Ascending aorta (tissue), 2 donors: ENCODE measurements at regions not wholly inside any gene's neighbourhood (a gene's known extent, or its start where the extent isn't known, plus 50 kb on each side); places are given as distances from the start of the nearest gene placed in this dataset.

Experiments
- DNase-seq, 2 donors: peaks; one replicate each; pipeline ENCODE4 v3.0.0-alpha.2; 2019; ENCODE audit warnings: low spot score in 2 of 2
- H3K27ac ChIP-seq, 2 donors: fragments of 200-600 bp; sonication (generic); one replicate each; pipeline ENCODE4 v1.5.1; 2016 to 2017; ENCODE audit warnings: mild to moderate bottlenecking in 1 of 2
- H3K27me3 ChIP-seq: fragments of 200-600 bp; sonication (generic); one replicate; pipeline ENCODE4 v1.5.1; 2017
- H3K36me3 ChIP-seq, 2 donors: fragments of 200-600 bp; sonication (generic); one replicate each; pipeline ENCODE4 v1.5.1; 2016
- H3K4me1 ChIP-seq, 2 donors: fragments of 200-600 bp; sonication (generic); one replicate each; pipeline ENCODE4 v1.5.1; 2016 to 2017; ENCODE audit warnings: mild to moderate bottlenecking in 1 of 2
- H3K4me3 ChIP-seq, 2 donors: fragments of 200-600 bp; sonication (generic); one replicate each; pipeline ENCODE4 v1.5.1; 2016 to 2017; ENCODE audit warnings: mild to moderate bottlenecking in 1 of 2
- H3K9me3 ChIP-seq, 2 donors: fragments of 200-600 bp; sonication (generic); one replicate each; pipeline ENCODE4 v1.5.1; 2016
- CTCF ChIP-seq, 3 experiments: fragments of 200-600 bp in 2 of 3; fragments of 450-650 bp in 1 of 3; sonication (generic) in 2 of 3; IDR thresholded peaks; one replicate each; pipeline ENCODE4 v1.5.1; 2016 to 2019; ENCODE audit warnings: antibody characterized with exemption in 3 of 3, mild to moderate bottlenecking in 1 of 3, moderate library complexity in 1 of 3
- intact Hi-C: fragments of 100-400 bp; cut with DNase I; formaldehyde crosslinking; loops from one replicate; pipeline ENCODE4 v1.15.1; 2023

DNA sequence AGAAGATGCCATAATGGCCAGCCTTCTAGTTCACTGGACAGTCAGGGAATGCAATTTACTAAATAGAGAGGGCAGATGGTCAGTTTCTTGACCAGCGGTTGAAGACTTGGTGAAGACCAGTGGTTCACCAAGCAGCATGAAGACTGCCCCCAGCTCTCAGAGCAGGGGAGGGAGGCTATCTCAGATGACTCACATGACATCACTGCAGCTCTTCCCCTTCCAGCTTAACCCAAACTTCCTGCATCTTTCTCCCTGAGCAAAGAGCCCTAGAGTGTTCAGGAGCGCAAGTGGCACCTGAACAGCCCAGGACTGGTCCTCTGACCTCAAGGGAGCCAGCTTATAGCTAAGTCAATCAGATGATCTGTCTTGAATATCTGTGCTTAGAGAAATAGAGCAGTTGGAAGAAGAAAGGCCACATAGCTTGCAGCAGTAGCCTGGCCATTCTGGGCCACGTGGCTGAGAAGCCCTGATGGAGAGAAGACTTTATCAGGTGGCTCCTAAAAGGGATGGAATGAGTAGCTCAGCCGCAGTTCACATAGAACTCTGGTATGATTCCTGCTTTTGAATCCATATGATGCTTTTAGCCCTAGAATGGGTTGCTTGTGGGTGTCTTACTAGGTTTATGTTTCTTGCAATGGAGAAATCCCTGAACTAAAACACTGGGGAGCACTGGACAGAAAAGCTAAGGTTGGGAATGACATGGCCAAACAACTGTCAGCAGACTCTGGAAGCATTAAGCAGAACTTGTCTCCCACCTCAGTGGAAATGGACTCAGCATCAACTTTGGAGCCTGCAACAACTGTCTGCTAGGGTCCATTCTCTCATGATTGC, 392.1 kb upstream of the CCL2 start:
- no peak for TF ChIP-seq CTCF (IDR thresholded peaks at IDR 0.05)
- intact Hi-C loops = no loop called here
- Histone ChIP-seq H3K9me3 (no peaks in the 10 kb centered on the region), H3K36me3 (no peaks in the 10 kb centered on the region), H3K27ac (no peak overlapping the region), H3K27me3 (no peaks in the 10 kb centered on the region), H3K4me3 (no peak overlapping the region), H3K4me1 (no peaks in the 10 kb centered on the region)
- DNase-seq = no peak

GRCh38 chr17:33864758-33865229, 390.3 kb upstream of the CCL2 start:
- Histone ChIP-seq H3K27me3 (no peaks in the 10 kb centered on the region), H3K36me3 (no peaks in the 10 kb centered on the region), H3K9me3 (no peaks in the 10 kb centered on the region), H3K4me3 (no peak overlapping the region), H3K4me1 (no peaks in the 10 kb centered on the region), H3K27ac (no peak overlapping the region)
- intact Hi-C loops = no loop called here
- DNase-seq = no peak
- no peak for TF ChIP-seq CTCF (IDR thresholded peaks at IDR 0.05)

DNA sequence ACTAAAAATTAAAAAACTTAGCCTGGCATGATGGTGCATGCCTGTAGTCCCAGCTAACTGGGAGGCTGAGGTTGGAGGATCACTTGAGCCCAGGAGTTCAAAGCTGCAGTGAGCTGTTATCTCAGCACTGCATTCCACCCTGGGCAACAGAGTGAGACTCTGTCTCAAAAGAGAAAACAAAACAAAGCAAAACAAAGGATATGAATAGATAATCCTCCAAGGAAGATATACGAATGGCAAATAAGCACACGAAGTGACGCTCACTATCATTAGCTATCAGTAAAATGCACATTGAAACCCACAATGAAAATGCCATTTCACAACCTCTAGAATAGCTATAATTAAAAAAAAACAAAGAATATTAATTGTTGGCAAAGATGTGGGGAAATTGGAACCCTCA, 386.2 kb upstream of the CCL2 start:
- intact Hi-C loops = no loop called here
- H3K4me3 ChIP-seq = no peak overlapping the region
- no peak for DNase-seq
- TF ChIP-seq CTCF (IDR thresholded peaks at IDR 0.05) = no peak
- H3K36me3 ChIP-seq = no peaks in the 10 kb centered on the region
- no peak overlapping the region for H3K27ac ChIP-seq
- H3K27me3 ChIP-seq = no peaks in the 10 kb centered on the region
- H3K4me1 ChIP-seq = no peaks in the 10 kb centered on the region
- H3K9me3 ChIP-seq = no peaks in the 10 kb centered on the region

- DNase-seq = no peak
- Histone ChIP-seq H3K27ac (no peak overlapping the region), H3K9me3 (no peaks in the 10 kb centered on the region), H3K27me3 (no peaks in the 10 kb centered on the region), H3K4me3 (no peak overlapping the region), H3K4me1 (no peaks in the 10 kb centered on the region), H3K36me3 (no peaks in the 10 kb centered on the region)
- intact Hi-C loops = no loop called here
- TF ChIP-seq CTCF (IDR thresholded peaks at IDR 0.05) = no peak
Measured at GRCh38 chr17:33870936-33871335, 384.1 kb upstream of the CCL2 start.

DNA sequence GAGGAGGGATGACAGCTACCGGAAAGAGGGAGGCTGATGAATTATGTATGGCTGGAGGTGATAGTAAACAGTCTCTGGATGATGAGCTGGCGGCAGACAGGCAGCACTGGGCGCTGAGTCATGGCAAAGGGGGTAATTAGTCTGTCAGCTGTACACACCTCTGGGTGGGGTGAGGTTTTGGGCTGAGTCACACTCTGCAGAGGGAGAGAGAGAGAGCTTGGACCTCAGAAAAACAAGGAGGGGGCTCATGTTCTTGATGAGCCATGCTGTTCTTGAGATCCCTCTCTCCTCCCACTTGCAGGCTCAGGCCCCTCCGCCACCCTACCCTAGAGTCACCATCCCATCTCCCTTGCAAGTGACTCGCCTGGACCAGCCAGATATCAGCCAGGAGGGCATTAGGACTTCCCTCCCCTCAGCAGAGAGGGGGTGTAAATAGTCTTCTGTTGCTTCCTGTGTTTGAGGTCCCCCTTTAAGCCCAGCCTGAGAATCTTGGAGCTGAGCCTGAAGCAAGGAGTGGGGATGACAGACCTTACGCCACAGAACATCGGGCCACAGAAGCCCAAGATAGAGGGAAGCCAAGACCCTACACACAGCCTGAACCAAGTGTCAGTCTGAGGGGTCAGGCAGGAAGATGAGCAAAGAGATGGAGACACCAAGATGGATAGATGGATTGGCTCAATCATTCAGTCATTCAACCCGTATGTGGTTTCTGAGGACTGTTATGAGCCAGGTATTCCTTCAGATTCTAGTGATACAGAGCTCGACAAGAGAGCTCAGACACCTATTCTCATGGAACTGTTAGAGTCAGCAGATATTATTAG, 383.2 kb upstream of the CCL2 start:
- intact Hi-C loops = no loop called here
- no peaks in the 10 kb centered on the region for H3K27me3 ChIP-seq
- no peaks in the 10 kb centered on the region for H3K4me1 ChIP-seq
- no peak overlapping the region for H3K27ac ChIP-seq
- H3K4me3 ChIP-seq = no peak overlapping the region
- H3K9me3 ChIP-seq = no peaks in the 10 kb centered on the region
- DNase-seq = no peak
- no peaks in the 10 kb centered on the region for H3K36me3 ChIP-seq
- no peak for TF ChIP-seq CTCF (IDR thresholded peaks at IDR 0.05)
